OCI-LY1 (cell line): ENCODE measurements at regions not wholly inside any gene's neighbourhood (a gene's known extent, or its start where the extent isn't known, plus 50 kb on each side); places are given as distances from the start of the nearest gene placed in this dataset.

Source experiments
- H2AFZ ChIP-seq: fragments of 200-600 bp; sonication (generic), shearing (Covaris generic); 2 replicates; pipeline ENCODE4 v1.6.0; 2014; ENCODE audit warnings: antibody characterized with exemption, mild to moderate bottlenecking, low read length
- H3F3A ChIP-seq: fragments of 200-600 bp; sonication (generic), shearing (Covaris generic); 2 replicates; pipeline ENCODE4 v1.6.0; 2014; ENCODE audit warnings: mild to moderate bottlenecking, antibody characterized with exemption, low read length, moderate library complexity; ENCODE audit not compliant: insufficient read depth
- H3K27ac ChIP-seq: fragments of 200-600 bp; sonication (generic); 2 replicates; pipeline ENCODE4 v1.5.1; 2014; ENCODE audit warnings: low read length, mixed run types, mild to moderate bottlenecking, low read depth; ENCODE audit not compliant: poor library complexity, severe bottlenecking
- H3K27me3 ChIP-seq: fragments of 200-600 bp; sonication (generic); 2 replicates; pipeline ENCODE4 v1.6.0; 2014; ENCODE audit warnings: antibody characterized with exemption, mild to moderate bottlenecking, low read length, moderate library complexity; ENCODE audit not compliant: insufficient read depth
- H3K36me3 ChIP-seq: fragments of 200-600 bp; sonication (generic); 2 replicates; pipeline ENCODE4 v1.6.1; 2014; ENCODE audit warnings: mild to moderate bottlenecking, antibody characterized with exemption, low read length, moderate library complexity, mixed read lengths; ENCODE audit not compliant: insufficient read depth
- H3K4me1 ChIP-seq: fragments of 200-600 bp; sonication (generic); 2 replicates; pipeline ENCODE4 v1.5.1; 2014; ENCODE audit warnings: mild to moderate bottlenecking, low read length, moderate library complexity; ENCODE audit not compliant: insufficient read depth, severe bottlenecking
- H3K4me2 ChIP-seq: fragments of 200-600 bp; sonication (generic), shearing (Covaris generic); 2 replicates; pipeline ENCODE4 v1.6.1; 2014; ENCODE audit warnings: low read length
- H3K4me3 ChIP-seq: fragments of 200-600 bp; sonication (generic); 2 replicates; pipeline ENCODE4 v1.5.1; 2014; ENCODE audit warnings: low read length, low read depth, mild to moderate bottlenecking, mixed read lengths; ENCODE audit not compliant: poor library complexity, severe bottlenecking
- H3K79me2 ChIP-seq: fragments of 200-600 bp; shearing (Covaris generic); 2 replicates; pipeline ENCODE4 v1.6.1; 2016; ENCODE audit warnings: mixed run types, low read length, mixed read lengths; ENCODE audit not compliant: insufficient read depth
- H3K9ac ChIP-seq: fragments of 200-600 bp; sonication (generic), shearing (Covaris generic); 2 replicates; pipeline ENCODE4 v1.6.1; 2014; ENCODE audit warnings: mild to moderate bottlenecking, low read length, mixed read lengths
- H3K9me2 ChIP-seq: fragments of 200-600 bp; sonication (generic), shearing (Covaris generic); 2 replicates; pipeline ENCODE4 v1.6.1; 2014; ENCODE audit warnings: low read depth, mild to moderate bottlenecking, low read length, mixed read lengths
- H3K9me3 ChIP-seq: fragments of 200-600 bp; shearing (Covaris generic); 2 replicates; pipeline ENCODE4 v1.6.1; 2014; ENCODE audit warnings: low read length, mixed read lengths
- H4K20me1 ChIP-seq: fragments of 200-600 bp; sonication (generic), shearing (Covaris generic); 2 replicates; pipeline ENCODE4 v1.6.0; 2016; ENCODE audit warnings: mild to moderate bottlenecking, low read length; ENCODE audit not compliant: insufficient read depth
- CTCF ChIP-seq: fragments of 200-600 bp; sonication (generic), shearing (Covaris generic); IDR thresholded peaks from 2 replicates; pipeline ENCODE4 v1.5.1; 2017; ENCODE audit warnings: mild to moderate bottlenecking, antibody characterized with exemption, low read length, moderate library complexity, mixed read lengths
- EZH2 ChIP-seq: fragments of 200-600 bp; sonication (generic), shearing (Covaris generic); IDR thresholded peaks from 2 replicates; pipeline ENCODE4 v1.8.0; 2017; ENCODE audit warnings: borderline replicate concordance, mixed run types, mild to moderate bottlenecking, antibody characterized with exemption, low read length, moderate library complexity, mixed read lengths

GRCh38 chr5:10853154-10853553 lies 92.1 kb upstream of the DAP start:
- no peak overlapping the region for H3K27ac ChIP-seq
- no peak overlapping the region for H3K4me3 ChIP-seq
- H3K9me3 ChIP-seq, result no peaks in the 10 kb centered on the region
- no peaks in the 10 kb centered on the region for H3K36me3 ChIP-seq
- no peak overlapping the region for H2AFZ ChIP-seq
- H3K4me2 ChIP-seq, result no peak overlapping the region
- no peaks in the 10 kb centered on the region for H3K79me2 ChIP-seq
- no peaks in the 10 kb centered on the region for H3K4me1 ChIP-seq
- H3K9me2 ChIP-seq, result no peaks in the 10 kb centered on the region
- no peaks in the 10 kb centered on the region; the same call in 1 of the 2 replicates for H3K27me3 ChIP-seq
- H3K9ac ChIP-seq, result no peak overlapping the region
- no peaks in the 10 kb centered on the region for H4K20me1 ChIP-seq
- H3F3A ChIP-seq, result no peaks in the 10 kb centered on the region
- no peak for TF ChIP-seq EZH2
- no peak for TF ChIP-seq CTCF

GRCh38 chr5:10849278-10849677 lies 88.2 kb upstream of the DAP start:
- Histone ChIP-seq H3K9me2 (no peaks in the 10 kb centered on the region), H3K79me2 (no peaks in the 10 kb centered on the region), H3F3A (no peaks in the 10 kb centered on the region), H3K4me3 (no peak overlapping the region), H3K36me3 (no peaks in the 10 kb centered on the region), H3K9ac (no peak overlapping the region), H3K9me3 (no peaks in the 10 kb centered on the region), H4K20me1 (no peaks in the 10 kb centered on the region), H2AFZ (no peak overlapping the region), H3K27me3 (no peaks in the 10 kb centered on the region), H3K27ac (no peak overlapping the region), H3K4me1 (no peaks in the 10 kb centered on the region), H3K4me2 (no peak overlapping the region)
- TF ChIP-seq CTCF, result no peak
- no peak for TF ChIP-seq EZH2

GRCh38 chr5:10844016-10844415 lies 83.0 kb upstream of the DAP start:
- no peak overlapping the region for H3K4me3 ChIP-seq
- no peaks in the 10 kb centered on the region for H3K4me1 ChIP-seq
- H3K79me2 ChIP-seq, result no peaks in the 10 kb centered on the region
- no peaks in the 10 kb centered on the region for H3K9me3 ChIP-seq
- no peaks in the 10 kb centered on the region for H3K9me2 ChIP-seq
- no peak overlapping the region for H3K4me2 ChIP-seq
- no peaks in the 10 kb centered on the region for H3K27me3 ChIP-seq
- H3K9ac ChIP-seq, result no peak overlapping the region
- no peaks in the 10 kb centered on the region for H3K36me3 ChIP-seq
- H3K27ac ChIP-seq, result no peak overlapping the region
- TF ChIP-seq EZH2 (no peak), CTCF (no peak)
- no peaks in the 10 kb centered on the region for H3F3A ChIP-seq
- H4K20me1 ChIP-seq, result no peaks in the 10 kb centered on the region
- H2AFZ ChIP-seq, result no peak overlapping the region
